ENCODE measurements at regions not wholly inside any gene's neighbourhood (a gene's known extent, or its start where the extent isn't known, plus 50 kb on each side); places are given as distances from the start of the nearest gene placed in this dataset.
"Not testable (repeated sequence)": the region's sequence is repeated elsewhere in the genome, so short reads cannot be mapped to it uniquely, and the experiment has no call there.

DNA sequence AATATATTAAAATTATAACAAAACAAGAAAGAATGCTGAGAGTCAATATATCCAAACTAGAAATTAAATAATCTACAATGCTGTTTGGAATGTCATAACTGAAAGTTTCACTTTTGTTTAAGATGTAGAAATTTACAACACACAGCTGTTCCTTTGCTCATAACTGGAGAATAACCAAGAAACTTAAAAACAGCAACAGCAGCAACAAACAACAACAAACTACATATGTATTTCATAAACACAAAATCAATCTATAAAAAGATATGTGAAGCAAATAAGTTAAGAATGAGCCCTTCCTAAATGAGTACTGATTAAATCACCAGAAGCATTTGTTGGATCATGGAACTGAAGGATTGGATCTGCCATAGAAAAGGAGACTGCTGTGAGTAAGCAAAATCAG, 456.5 kb upstream of the ZNF804A start:
- no peak for DNase-seq

DNA sequence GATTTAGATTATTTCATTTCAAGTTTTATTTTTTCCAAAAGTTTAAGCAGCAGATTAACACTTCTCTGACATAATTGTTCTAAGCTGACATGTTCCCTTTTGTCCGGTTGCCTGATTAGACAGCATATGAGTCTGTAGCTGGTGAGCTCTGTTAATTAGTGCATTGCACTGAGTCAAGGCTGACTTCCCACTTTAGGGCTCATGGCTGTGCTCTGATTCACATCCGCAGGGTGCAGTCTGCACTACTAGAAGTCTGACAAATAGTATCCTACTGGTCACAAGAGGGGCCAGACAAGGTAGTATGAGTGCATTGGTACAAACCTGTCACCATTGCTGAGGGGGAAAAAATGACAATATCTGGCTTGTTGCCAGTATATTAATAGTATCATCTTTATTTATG, 443.9 kb upstream of the ZNF804A start:
- DNase-seq = no peak

DNA sequence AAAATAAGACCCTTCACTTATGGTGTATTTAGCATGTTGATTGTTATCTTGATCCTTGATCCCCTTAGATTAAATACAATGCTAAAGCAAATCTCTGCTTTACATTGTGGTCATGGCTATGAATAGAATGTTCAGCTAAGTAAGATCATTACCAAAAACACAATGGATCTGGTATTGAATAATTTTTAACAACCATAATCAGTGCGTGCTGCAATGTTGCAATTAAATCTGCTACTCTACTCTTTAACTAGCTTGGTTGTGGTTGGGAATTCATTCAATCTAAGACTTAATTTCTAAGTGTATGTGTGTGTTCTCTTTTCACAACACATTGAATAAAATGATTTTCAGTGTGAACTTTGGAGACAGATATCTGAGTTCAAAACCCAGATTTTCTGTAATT, 442.5 kb upstream of the ZNF804A start:
- no peak for DNase-seq

DNA sequence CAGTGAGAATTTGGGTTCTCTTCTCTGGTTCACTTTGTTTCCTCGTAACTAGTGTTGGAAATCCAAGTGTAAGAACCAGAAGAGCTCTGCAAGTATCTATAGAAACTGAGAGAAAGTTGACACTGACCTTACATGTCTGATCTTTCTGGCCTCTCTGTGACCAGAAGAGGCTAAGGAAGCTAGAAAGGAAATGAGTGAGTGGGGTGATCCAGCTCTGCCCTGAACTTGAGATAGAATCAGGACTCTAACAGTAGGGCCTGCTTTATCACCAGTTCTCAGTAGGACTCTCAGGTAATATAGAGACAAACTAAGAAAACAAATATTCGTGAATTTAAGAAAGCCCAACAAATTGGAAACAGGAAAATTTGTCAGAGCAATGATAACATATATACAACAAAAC, 441.2 kb upstream of the ZNF804A start:
- DNase-seq = no peak

DNA sequence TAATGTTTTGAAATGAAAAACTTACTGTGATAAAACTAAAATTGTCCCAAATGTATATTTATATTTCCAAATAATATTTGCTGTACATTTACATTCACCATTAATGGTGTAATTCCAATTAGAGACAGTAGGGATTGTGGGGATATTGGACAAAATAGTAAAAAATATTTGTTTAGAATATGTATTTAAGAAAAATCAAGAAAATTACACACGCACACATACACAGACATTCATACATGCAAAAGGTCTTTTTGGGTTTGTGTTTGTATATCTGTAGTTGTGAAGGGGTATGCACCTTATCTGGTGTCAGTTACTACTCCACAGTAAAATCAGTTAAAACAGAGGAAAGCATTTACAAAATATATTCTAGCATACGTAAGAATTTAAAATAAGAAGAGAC, 435.9 kb upstream of the ZNF804A start:
- DNase-seq = no peak

DNA sequence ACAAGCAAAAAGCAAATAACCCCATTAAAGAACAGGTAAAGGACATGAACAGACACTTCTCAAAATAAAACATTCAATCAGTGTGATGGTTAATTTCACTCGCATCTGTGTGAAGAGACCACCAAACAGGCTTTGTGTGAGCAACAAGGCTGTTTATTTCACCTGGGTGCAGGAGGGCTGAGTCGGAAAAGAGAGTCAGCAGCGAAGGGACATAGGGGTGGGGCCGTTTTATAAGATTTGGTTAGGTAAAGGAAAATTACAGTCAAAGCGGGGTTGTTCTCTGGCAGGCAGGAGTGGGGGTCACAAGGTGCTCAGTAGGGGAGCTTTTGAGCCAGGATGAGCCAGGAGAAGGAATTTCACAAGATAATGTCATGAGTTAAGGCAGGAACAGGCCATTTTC, 429.5 kb upstream of the ZNF804A start:
- not testable (repeated sequence) for DNase-seq

DNA sequence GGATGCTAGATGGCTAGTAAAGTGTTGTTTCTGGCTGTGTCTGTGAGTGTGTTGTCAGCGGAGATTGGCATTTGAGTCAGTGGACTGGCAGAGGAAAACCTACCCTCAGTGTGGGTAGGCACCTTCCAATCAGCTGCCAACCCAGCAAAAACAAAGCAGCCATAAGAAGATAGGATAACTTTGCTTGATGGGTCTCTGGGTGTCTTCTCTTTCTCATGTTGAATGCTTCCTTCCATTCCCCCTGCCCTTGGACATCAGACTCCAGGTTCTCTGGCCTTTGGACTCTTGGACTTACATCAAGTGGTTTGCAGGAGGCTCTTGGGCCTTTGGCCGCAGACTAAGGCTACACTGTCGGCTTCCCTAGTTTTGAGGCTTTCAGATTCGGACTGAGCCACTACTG, 429.0 kb upstream of the ZNF804A start:
- DNase-seq = no peak

DNA sequence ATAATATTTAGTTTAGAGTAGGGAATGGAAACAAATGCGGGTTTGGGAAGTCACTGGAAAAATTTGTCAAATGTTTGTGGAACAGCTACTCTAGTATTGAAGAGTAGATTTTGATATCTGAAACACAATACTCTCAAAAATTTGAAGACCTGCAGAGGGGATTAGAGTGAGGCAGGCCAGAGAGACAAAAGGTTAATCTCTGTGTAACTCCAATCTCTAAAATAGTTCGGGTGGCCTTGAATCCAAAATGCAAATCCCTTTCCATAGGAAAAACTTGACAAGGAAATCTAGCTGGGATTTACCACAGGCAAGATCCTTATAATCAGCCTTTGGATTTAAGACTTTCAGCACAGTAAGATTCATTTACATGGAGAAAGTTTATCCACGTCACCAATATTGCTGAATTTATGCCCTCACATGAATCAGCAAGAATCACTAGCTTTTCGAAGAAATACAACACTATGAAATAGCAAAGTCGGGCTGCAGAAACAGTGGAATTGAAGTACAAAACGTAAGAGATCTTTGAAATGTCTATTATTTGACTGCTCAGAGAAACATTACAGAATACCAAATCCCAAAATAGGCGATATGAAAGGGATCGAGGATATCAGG, 423.7 kb upstream of the ZNF804A start:
- DNase-seq = no peak

DNA sequence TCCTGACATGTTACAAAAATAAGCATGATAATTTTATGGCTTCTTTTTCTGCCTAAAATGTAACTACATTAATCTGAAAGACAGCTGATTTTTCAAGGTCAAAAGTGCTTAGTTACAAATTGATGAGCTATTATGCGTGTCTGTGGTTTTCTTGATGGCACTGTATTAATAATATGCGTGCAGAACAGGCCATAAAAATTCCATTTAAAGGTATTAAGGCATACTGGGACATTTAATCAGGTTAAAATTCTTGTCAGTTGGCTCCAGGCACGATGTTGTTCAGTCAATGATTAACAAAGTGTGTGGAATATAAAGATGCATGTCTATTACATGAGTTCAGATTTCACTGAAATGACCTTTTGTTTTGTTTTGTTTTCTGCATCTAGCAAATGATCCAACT, 420.1 kb upstream of the ZNF804A start:
- DNase-seq = no peak

DNA sequence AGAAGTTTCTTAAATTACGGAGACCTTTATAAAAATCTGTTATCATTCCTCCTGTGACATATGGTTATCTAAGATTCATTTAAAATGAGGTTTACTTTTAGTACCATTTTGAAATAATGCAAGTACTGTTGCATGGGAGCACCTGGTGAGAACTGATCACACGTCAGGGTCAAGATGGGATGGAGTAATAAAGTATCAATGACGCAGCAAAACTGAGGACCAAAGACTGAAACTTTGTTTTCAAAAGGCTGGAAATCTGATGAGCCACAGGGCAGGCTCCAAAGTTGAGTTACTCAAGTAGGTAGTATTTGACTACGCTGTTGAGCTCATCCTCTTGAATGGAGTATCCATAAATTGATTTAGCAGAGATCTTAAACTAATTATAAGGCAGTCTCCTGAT, 411.9 kb upstream of the ZNF804A start:
- DNase-seq = no peak

DNA sequence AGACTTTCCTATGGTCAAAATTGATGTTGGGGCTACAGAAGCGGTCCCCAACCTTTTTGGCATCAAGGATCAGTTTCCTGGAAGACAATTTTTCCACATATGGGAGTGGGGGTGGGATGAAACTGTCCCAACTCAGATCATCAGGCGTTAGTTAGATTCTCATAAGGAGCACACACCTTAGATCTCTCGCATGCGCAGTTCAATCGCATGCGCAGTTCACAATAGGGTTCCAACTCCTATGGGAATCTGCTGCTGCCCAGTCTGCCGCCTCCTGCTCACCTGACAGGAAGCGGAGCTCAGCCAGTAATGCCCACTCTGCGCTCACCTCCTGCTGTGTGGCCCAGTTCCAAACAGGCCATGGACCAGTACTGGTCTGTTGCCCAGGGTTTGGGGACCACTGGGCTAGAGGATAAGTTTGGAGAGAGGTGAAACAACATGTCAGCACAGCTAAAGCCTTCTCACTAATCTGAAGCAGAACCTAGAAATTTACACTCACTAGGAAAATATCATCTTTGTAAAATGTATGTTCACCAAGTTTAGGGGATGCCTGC, 410.8 kb upstream of the ZNF804A start:
- DNase-seq = no peak

DNA sequence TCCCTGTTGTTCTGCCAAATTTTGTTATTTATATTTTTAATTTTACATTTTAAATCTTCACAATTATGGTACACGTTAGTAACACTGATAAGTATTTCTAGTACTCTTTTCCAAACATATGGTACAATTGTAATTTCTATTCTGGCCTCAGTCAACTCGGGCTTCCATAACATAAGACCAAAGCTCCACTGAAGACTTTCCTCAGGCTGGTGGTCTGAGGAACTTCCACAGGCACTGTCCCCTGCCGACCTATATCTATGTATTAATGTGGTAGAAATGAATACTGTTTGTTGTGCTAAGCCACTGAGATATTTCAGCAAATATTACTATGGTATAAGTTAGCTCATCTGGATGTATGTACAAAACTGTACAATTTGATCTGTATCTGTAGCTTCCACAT, 407.6 kb upstream of the ZNF804A start:
- no peak for DNase-seq

DNA sequence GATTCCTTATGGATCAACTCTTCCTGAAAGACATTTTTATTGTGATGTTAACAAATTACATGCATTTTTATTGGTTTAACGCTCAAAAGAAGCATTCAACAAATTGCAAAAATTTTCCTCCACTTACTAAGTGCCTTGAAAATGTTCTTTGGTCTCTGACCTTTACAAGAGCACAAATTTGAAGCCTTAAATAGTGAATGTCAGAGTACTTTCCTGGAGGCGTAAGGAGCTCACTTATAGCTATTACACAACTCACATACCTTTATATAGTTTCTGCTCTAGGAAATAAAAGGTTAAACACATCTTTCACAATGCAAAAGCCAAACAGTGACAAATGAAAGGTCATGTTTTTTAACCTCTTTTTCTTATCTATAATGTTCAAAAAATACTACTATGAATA, 405.7 kb upstream of the ZNF804A start:
- no peak for DNase-seq

DNA sequence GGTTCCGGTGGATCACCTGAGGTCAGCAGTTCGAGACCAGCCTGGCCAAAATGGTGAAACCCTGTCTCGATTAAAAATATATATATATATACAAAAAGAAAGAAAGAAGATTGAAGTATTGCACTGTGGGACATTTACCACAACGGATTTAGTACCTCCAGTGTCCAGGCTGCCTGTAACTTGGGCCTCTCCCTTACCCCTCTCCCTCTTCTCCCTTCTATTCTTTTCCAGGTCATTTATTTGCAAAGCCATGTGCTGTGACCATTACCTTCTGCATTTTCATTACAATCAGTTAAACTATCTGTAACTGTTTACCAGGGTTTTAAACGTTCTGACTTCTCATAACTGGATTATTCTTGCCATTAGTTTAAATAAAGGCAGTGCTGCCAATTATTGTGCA, 400.9 kb upstream of the ZNF804A start:
- no peak for DNase-seq

DNA sequence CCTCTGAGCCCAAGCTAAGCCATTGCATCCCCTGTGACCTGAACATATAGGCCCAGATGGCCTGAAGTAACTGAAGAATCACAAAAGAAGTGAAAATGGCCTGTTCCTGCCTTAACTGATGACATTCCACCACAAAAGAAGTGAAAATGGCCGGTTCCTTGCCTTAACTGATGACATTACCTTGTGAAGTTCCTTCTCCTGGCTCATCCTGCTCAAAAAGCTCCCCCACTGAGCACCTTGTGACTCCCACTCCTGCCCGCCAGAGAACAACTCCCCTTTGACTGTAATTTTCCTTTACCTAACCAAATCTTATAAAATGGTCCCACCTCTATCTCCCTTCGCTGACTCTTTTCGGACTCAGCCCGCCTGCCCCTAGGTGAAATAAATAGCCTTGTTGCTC, 399.5 kb upstream of the ZNF804A start:
- not testable (repeated sequence) for DNase-seq

DNA sequence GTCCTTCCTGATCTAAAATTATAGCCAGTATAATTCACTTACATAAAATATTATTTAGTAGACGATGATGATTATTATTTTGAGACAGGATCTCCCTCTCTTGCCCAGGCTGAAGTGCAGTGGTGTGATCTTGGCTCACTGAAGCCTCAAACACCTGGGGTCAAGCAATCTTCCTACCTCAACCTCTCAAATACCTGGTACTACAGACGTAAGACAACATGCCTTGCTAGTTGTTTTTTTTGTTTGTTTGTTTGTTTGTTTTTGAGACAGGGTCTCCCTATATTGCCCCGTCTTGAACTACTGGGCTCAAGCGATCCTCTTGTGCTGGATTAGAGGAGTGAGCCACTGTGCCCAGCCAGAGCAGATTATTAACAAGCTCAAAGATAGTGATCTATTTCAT, 399.1 kb upstream of the ZNF804A start:
- no peak for DNase-seq

DNA sequence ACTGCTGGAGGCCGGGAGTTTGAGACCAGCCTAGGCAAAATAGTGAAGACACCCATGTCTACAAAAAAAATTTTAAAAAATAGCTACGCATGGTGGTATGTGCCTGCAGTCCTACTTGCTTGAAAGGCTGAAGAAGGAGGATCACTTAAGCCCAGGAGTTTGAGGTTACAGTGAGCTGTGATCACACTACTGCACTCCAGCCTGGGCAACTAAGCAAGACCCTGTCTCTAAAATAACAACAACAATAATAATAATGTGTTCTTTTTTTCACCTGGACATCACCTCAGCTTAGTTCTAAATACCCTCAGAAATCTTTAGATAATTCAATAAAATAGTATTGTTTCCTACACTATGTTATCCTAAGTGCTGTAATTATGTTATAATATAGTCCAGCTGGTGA, 397.1 kb upstream of the ZNF804A start:
- no peak for DNase-seq

DNA sequence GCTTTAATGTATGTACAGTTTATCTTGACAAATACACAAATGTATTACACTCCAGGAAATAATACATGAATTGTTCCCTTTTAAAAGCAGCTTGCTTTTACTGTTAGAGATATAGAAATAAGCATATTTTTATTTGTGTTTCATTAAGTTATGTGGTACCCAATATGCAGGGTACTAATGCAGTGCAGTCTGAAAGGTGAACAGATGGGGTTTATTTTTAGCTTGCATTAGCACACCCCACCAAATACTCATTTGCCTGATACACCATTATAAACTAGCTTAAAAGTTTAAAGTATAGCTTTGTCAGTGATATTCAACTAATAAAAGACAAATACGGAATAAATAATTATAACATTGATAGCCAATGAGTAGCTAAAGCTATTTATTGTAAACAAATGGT, 394.7 kb upstream of the ZNF804A start:
- DNase-seq = no peak

DNA sequence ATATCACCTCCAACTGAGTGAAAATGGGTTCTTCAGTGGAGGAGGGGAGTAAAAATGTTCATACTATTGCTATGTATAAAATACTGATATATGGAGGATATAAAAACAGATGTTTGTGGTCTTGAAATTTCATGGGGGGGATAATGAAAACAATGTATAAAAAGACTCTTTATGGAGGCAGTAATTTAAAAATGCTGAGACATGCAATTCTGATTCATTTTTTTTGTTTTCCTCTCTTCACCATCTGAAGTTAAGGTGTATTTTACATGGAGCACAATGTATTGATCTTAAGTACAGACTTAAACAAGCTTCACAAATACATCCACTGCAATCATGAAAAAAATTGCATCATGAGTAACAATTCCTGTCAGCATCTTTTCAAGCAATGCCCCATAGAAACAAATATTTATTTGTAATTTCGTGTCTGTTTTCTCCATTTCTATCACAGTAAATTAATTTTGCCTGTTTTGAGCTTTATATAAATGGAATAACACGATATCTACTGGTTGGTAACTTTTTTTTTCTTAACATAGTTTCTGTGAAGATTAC, 393.2 kb upstream of the ZNF804A start:
- no peak for DNase-seq

DNA sequence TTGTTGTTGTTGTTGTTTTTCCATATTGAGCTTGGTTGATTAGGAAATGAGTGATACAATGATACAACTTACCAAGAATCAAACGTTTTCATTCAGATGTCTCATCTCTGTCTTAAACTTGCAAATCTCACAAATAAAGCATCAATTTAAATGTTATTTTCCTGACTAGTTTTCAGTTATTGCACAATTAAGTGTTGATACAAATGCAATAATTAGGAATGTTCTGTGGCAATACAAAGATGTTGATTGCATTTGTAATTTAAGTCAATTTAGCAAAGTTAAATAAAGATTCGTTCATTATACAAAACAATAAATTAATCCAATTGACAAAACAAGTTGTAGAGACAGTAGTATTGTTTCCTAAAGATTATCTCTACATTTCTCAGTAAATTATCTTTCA, 392.3 kb upstream of the ZNF804A start:
- DNase-seq = no peak

DNA sequence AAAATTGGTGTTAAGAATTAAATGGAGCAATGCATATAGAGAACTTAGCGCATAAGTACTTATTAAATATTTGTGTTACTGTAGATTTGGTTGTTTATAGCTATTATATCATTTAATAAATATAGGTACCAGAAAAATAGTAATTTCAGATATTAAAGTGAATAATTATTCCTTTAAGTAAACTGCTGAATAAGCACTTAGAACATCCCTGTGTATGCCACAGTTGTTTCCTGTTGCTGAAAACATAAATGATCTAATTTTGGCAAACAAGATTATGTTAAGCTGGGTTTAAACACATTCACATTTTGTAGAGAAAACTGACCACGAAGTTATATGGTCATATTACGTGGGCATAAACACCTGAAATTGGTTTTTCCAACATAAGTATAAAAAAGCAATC, 388.0 kb upstream of the ZNF804A start:
- no peak for DNase-seq

DNA sequence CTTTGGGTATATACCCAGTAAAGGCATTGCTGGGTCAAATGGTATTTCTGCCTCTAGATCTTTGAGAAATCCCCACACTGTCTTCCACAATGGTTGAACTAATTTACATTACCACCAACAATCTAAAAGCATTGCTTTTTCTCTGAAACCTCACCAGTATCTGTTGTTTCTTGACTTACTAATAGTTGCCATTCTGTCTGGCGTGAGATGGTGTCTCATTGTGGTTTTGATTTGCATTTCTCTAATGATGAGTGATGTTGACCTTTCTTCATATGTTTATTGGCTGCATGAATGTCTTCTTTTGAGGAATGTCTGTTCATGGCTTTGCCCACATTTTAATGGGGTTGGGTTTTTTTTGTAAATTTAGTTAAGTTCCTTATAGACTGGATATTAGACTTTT, 382.6 kb upstream of the ZNF804A start:
- no peak for DNase-seq

DNA sequence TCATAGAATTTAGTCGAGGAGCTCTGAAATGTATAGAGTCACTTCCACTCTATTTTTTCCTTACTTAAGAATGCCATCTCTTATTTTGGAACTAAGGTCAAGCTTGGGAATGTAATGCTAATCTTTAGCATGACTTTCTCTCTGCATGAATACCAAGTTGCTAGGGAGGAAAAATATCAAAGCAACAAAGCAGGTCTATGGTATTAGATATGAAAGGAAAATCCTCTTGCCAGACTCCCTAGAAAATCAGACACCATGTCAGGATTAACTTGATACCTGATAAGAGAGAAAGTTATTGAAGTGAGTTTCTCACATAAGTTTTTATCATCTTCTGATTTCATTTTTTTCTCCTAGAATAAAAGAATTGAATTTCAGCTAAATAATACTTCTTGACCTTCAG, 341.7 kb upstream of the ZNF804A start:
- no peak for DNase-seq

DNA sequence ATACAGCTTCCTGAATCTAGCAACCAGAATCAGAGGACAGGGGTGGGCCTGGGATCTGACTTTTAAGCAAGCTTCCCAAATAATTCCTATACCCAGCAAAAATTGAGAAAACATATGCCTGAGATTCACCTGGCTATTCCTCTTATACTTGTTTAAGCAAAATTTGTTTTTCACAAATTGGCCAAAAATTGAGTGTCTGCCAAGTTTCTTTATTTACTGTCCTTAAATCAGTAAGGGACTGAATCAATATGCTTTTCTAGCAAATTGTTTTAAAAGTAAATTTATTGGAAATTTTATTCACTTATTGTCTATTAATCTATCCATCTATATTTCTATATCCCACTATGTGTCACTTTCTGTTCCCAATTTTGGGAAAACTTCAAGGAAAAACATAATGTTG, 337.0 kb upstream of the ZNF804A start:
- DNase-seq = no peak

DNA sequence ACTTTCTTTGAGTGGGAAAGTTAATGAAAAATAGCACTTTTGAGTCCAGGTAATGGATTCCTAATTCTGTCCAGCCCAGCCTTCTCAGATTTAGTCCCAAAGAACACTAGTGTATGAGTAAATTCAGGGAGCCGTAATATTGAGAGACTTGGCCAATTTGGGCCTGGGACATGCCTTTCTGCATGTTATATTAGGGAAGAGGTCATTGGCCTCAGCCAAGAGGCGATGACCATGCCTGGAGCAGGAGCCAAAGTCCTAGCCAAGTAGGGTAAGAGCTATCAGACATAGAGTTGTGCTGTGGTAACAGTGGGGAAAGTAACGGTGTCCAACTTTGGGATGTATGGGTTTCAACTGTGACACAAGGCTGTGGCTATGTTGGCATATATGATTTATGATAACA, 336.5 kb upstream of the ZNF804A start:
- no peak for DNase-seq
